Parathyroid adenoma (tissue), 2 donors: ENCODE measurements at regions not wholly inside any gene's neighbourhood (a gene's known extent, or its start where the extent isn't known, plus 50 kb on each side); places are given as distances from the start of the nearest gene placed in this dataset.

Source experiments
- H2AFZ ChIP-seq: fragments of 300-600 bp; sonication (generic); one replicate; pipeline ENCODE4 v1.7.0; 2017; ENCODE audit warnings: antibody characterized with exemption, mild to moderate bottlenecking
- H3K27ac ChIP-seq: fragments of 300-600 bp; sonication (generic); one replicate; pipeline ENCODE4 v1.7.0; 2017
- H3K27me3 ChIP-seq: fragments of 300-600 bp; sonication (generic); one replicate; pipeline ENCODE4 v1.7.0; 2017; ENCODE audit warnings: low read length; ENCODE audit not compliant: control insufficient read depth, insufficient read depth
- H3K36me3 ChIP-seq: fragments of 300-600 bp; sonication (generic); one replicate; pipeline ENCODE4 v1.7.0; 2017; ENCODE audit warnings: low read length; ENCODE audit not compliant: control insufficient read depth, insufficient read depth
- H3K4me1 ChIP-seq: fragments of 300-600 bp; sonication (generic); one replicate; pipeline ENCODE4 v1.7.0; 2017; ENCODE audit warnings: control low read depth
- H3K4me2 ChIP-seq: fragments of 300-600 bp; sonication (generic); one replicate; pipeline ENCODE4 v1.7.0; 2017; ENCODE audit warnings: low read length
- H3K4me3 ChIP-seq: fragments of 300-600 bp; sonication (generic); one replicate; pipeline ENCODE4 v1.7.0; 2017; ENCODE audit warnings: low read depth, low read length
- H3K79me2 ChIP-seq: fragments of 300-600 bp; sonication (generic); one replicate; pipeline ENCODE4 v1.7.0; 2017; ENCODE audit warnings: control low read depth
- H3K9ac ChIP-seq: fragments of 300-600 bp; sonication (generic); one replicate; pipeline ENCODE4 v1.7.0; 2017; ENCODE audit warnings: mild to moderate bottlenecking
- H3K9me3 ChIP-seq: fragments of 300-600 bp; sonication (generic); one replicate; pipeline ENCODE4 v1.7.0; 2017; ENCODE audit warnings: low read length; ENCODE audit not compliant: control insufficient read depth
- TF ChIP-seq, protein P1 (sequence below): fragments of 300-600 bp; sonication (generic); IDR thresholded peaks from one replicate; pipeline ENCODE4 v1.7.0; 2017; ENCODE audit warnings: antibody characterized with exemption, mild to moderate bottlenecking
- donor health status: primary hyperparathyroidism.

DNA sequence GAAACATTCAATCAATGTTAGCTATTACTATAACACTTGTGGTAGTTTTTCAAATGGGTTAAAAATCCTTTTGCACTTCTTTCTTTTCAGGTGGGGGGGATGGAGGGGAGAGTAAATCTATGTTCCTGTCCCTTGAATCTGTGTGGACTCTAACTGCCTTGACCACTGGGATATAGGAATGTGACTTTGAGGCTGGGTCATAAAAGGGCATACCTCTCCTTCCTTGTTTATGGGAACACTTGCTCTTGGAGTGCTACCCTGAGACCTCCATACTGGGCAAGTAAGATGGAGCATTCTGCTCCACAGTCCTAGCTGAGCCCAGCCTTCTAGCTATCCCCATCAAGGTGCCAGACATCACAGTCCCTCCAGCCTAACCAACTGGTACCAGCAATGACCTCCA lies 89.3 kb upstream of the SIM2 start:
- Histone ChIP-seq H3K27ac (no peak overlapping the region), H3K36me3 (no peaks in the 10 kb centered on the region), H3K9me3 (peaks cover 2% of the 10 kb centered on the region), H3K4me2 (no peak overlapping the region), H3K27me3 (no peaks in the 10 kb centered on the region), H3K9ac (no peak overlapping the region), H3K4me3 (no peak overlapping the region), H2AFZ (no peak overlapping the region), H3K4me1 (no peaks in the 10 kb centered on the region), H3K79me2 (no peaks in the 10 kb centered on the region)
- TF ChIP-seq, protein P1, sequence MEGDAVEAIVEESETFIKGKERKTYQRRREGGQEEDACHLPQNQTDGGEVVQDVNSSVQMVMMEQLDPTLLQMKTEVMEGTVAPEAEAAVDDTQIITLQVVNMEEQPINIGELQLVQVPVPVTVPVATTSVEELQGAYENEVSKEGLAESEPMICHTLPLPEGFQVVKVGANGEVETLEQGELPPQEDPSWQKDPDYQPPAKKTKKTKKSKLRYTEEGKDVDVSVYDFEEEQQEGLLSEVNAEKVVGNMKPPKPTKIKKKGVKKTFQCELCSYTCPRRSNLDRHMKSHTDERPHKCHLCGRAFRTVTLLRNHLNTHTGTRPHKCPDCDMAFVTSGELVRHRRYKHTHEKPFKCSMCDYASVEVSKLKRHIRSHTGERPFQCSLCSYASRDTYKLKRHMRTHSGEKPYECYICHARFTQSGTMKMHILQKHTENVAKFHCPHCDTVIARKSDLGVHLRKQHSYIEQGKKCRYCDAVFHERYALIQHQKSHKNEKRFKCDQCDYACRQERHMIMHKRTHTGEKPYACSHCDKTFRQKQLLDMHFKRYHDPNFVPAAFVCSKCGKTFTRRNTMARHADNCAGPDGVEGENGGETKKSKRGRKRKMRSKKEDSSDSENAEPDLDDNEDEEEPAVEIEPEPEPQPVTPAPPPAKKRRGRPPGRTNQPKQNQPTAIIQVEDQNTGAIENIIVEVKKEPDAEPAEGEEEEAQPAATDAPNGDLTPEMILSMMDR, result no peak

GRCh38 chr21:36610201-36610600 lies 88.7 kb upstream of the SIM2 start:
- no peak overlapping the region for H3K9ac ChIP-seq
- H3K9me3 ChIP-seq, result peaks cover 2% of the 10 kb centered on the region
- H3K79me2 ChIP-seq, result no peaks in the 10 kb centered on the region
- H3K4me2 ChIP-seq, result no peak overlapping the region
- H3K4me3 ChIP-seq, result no peak overlapping the region
- H3K4me1 ChIP-seq, result no peaks in the 10 kb centered on the region
- TF ChIP-seq, protein P1, result no peak
- H2AFZ ChIP-seq, result no peak overlapping the region
- no peaks in the 10 kb centered on the region for H3K27me3 ChIP-seq
- no peaks in the 10 kb centered on the region for H3K36me3 ChIP-seq
- no peak overlapping the region for H3K27ac ChIP-seq

DNA sequence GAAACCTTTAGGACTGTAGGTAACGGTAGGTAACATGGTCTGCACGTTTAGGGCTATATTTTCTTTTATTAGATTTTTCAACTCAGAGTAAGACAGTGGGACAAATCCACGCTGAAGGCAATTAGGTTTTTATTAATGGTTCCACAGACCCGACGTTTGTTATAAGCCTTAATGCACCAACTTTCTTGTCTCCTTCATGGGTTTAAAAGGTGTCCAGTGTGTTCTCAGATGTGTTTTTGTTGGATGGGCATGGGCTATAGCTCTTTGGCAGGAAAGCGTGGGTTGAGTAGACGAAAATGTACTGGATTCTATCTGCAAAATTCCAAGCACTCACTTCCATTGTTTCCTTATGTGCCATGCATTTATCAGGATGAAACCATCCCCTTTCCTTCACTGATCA lies 88.0 kb upstream of the SIM2 start:
- Histone ChIP-seq H3K4me2 (no peak overlapping the region), H3K4me3 (no peak overlapping the region), H2AFZ (no peak overlapping the region), H3K36me3 (no peaks in the 10 kb centered on the region), H3K9ac (no peak overlapping the region), H3K4me1 (no peaks in the 10 kb centered on the region), H3K27ac (no peak overlapping the region), H3K9me3 (peaks cover 2% of the 10 kb centered on the region), H3K79me2 (no peaks in the 10 kb centered on the region), H3K27me3 (no peaks in the 10 kb centered on the region)
- TF ChIP-seq, protein P1, result no peak

DNA sequence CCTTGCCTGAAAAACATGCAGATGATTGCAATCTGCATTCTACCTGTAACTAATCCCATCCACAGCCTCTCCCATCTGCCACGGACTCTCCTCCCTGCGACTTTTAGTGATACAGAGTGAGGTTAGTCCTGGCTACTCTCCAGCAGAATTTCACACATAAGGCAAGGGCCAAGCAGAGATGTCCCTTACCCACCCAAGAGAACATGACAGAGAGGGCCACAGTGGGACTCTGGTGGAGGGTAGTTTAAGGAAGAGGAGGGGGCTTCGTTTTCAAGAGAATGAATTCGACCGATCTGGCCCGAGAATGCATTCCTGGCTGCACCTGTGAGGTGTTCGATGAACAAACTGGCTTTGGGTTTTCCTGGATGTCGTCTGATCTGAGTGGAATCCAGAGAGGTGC lies 87.5 kb upstream of the SIM2 start:
- no peaks in the 10 kb centered on the region for H3K4me1 ChIP-seq
- no peak overlapping the region for H3K4me2 ChIP-seq
- H3K27me3 ChIP-seq, result no peaks in the 10 kb centered on the region
- no peak overlapping the region for H3K4me3 ChIP-seq
- TF ChIP-seq, protein P1, result no peak
- peaks cover 2% of the 10 kb centered on the region for H3K9me3 ChIP-seq
- H3K36me3 ChIP-seq, result no peaks in the 10 kb centered on the region
- H3K9ac ChIP-seq, result no peak overlapping the region
- no peak overlapping the region for H3K27ac ChIP-seq
- no peak overlapping the region for H2AFZ ChIP-seq
- H3K79me2 ChIP-seq, result no peaks in the 10 kb centered on the region

- H3K4me3 ChIP-seq, result no peak overlapping the region
- no peaks in the 10 kb centered on the region for H3K79me2 ChIP-seq
- H3K4me2 ChIP-seq, result no peak overlapping the region
- no peak overlapping the region for H3K27ac ChIP-seq
- no peak overlapping the region for H3K9ac ChIP-seq
- H3K4me1 ChIP-seq, result no peaks in the 10 kb centered on the region
- peaks cover 2% of the 10 kb centered on the region for H3K9me3 ChIP-seq
- no peak overlapping the region for H2AFZ ChIP-seq
- no peaks in the 10 kb centered on the region for H3K36me3 ChIP-seq
- H3K27me3 ChIP-seq, result no peaks in the 10 kb centered on the region
- TF ChIP-seq, protein P1, result no peak
Measured at GRCh38 chr21:36613059-36613458, 85.9 kb upstream of the SIM2 start.
